ENCODE measurements at regions not wholly inside any gene's neighbourhood (a gene's known extent, or its start where the extent isn't known, plus 50 kb on each side); places are given as distances from the start of the nearest gene placed in this dataset.
A peak's percentile ranks its signal among the peaks of the same experiment; 100 is the strongest.
"Not testable (repeated sequence)": the region's sequence is repeated elsewhere in the genome, so short reads cannot be mapped to it uniquely, and the experiment has no call there.

GRCh38 chr2:132220589-132220988 is 58.8 kb upstream of the ANKRD30BL start:
- DNase-seq (ENCODE audit: low read depth in 2 of 2), result not testable (repeated sequence)

GRCh38 chr2:132221886-132222285 is 60.1 kb upstream of the ANKRD30BL start:
- not testable (repeated sequence) for DNase-seq (ENCODE audit: low read depth in 2 of 2)

- DNase-seq (ENCODE audit: low read depth in 2 of 2), result no peak
These were observed 90.6 kb upstream of the ANKRD30BL start for GRCh38 chr2:132252191-132252893.

- DNase-seq (ENCODE audit: low read depth in 2 of 2), result no peak
These were observed 91.1 kb upstream of the ANKRD30BL start for GRCh38 chr2:132252894-132253264.

- DNase-seq (ENCODE audit: low read depth in 2 of 2), result no peak
These were observed 91.9 kb upstream of the ANKRD30BL start for GRCh38 chr2:132253496-132254305.

GRCh38 chr2:132254306-132254919 is 92.7 kb upstream of the ANKRD30BL start:
- DNase-seq (ENCODE audit: low read depth in 2 of 2), result not testable (repeated sequence)

- no peak for DNase-seq (ENCODE audit: low read depth in 2 of 2)
These were observed 94.0 kb upstream of the ANKRD30BL start for GRCh38 chr2:132255714-132256113.

GRCh38 chr2:132256251-132256902 is 94.6 kb upstream of the ANKRD30BL start:
- DNase-seq (ENCODE audit: low read depth in 2 of 2), result no peak

GRCh38 chr2:132256903-132257300 is 95.2 kb upstream of the ANKRD30BL start:
- DNase-seq (ENCODE audit: low read depth in 2 of 2), result not testable (repeated sequence)

GRCh38 chr2:132257301-132258171 is 95.8 kb upstream of the ANKRD30BL start:
- DNase-seq (ENCODE audit: low read depth in 2 of 2), result not testable (repeated sequence)

GRCh38 chr2:132259276-132259675 is 97.5 kb upstream of the ANKRD30BL start:
- DNase-seq (ENCODE audit: low read depth in 2 of 2), result not testable (repeated sequence)

- DNase-seq (ENCODE audit: low read depth in 2 of 2), result not testable (repeated sequence)
These were observed 103.8 kb upstream of the ANKRD30BL start for GRCh38 chr2:132265595-132265994.

GRCh38 chr2:132267105-132267497 is 105.3 kb upstream of the ANKRD30BL start:
- no peak for DNase-seq (ENCODE audit: low read depth in 2 of 2)

GRCh38 chr2:132267498-132268283 is 105.9 kb upstream of the ANKRD30BL start:
- DNase-seq (ENCODE audit: low read depth in 2 of 2), result not testable (repeated sequence)

- peak; percentile 6 to 13 for DNase-seq (ENCODE audit: low read depth in 2 of 2)
These were observed 106.7 kb upstream of the ANKRD30BL start for GRCh38 chr2:132268284-132268976.

- DNase-seq (ENCODE audit: low read depth in 2 of 2), result no peak
These were observed 107.3 kb upstream of the ANKRD30BL start for GRCh38 chr2:132268977-132269523.

GRCh38 chr2:132270255-132270654 is 108.5 kb upstream of the ANKRD30BL start:
- DNase-seq (ENCODE audit: low read depth in 2 of 2), result no peak

GRCh38 chr2:132270981-132271546 is 109.3 kb upstream of the ANKRD30BL start:
- DNase-seq (ENCODE audit: low read depth in 2 of 2), result no peak

- DNase-seq (ENCODE audit: low read depth in 2 of 2), result not testable (repeated sequence)
These were observed 110.0 kb upstream of the ANKRD30BL start for GRCh38 chr2:132271794-132272193.
